CD14-positive monocyte (primary cell): ENCODE measurements at regions not wholly inside any gene's neighbourhood (a gene's known extent, or its start where the extent isn't known, plus 50 kb on each side); places are given as distances from the start of the nearest gene placed in this dataset.

Experiments
- DNase-seq, 3 donors: peaks; one replicate each; pipeline ENCODE4 v3.0.0-alpha.2; 2011 to 2022
- H2AFZ ChIP-seq: 2 replicates; pipeline ENCODE4 v1.6.0; 2012; ENCODE audit warnings: mild to moderate bottlenecking, low read depth, low read length, inconsistent platforms; ENCODE audit not compliant: insufficient read depth, poor library complexity, severe bottlenecking
- H3K27ac ChIP-seq, 2 donors: 1 replicate in 1 of 2; 2 replicates in 1 of 2; pipeline ENCODE4 v1.5.1; 2012 to 2013; ENCODE audit warnings: low read length in 2 of 2, control low read depth in 1 of 2, inconsistent platforms in 1 of 2, low read depth in 1 of 2, mild to moderate bottlenecking in 1 of 2
- H3K27me3 ChIP-seq, 2 donors: one replicate each; pipeline versions ENCODE4 v1.6.0 to v1.6.1; 2011 to 2013; ENCODE audit warnings: low read length in 2 of 2; ENCODE audit not compliant: control insufficient read depth in 2 of 2, insufficient read depth in 2 of 2
- H3K36me3 ChIP-seq, 2 donors: replicated peaks in 1 of 2; 1 replicate in 1 of 2; 2 replicates in 1 of 2; pipeline versions ENCODE4 v1.5.1 to v1.6.1; 2012 to 2013; ENCODE audit warnings: low read length in 2 of 2, control low read depth in 1 of 2, inconsistent platforms in 1 of 2, mild to moderate bottlenecking in 1 of 2; ENCODE audit not compliant: insufficient read depth in 2 of 2, control insufficient read depth in 1 of 2
- H3K4me1 ChIP-seq, 2 donors: 1 replicate in 1 of 2; 2 replicates in 1 of 2; pipeline versions ENCODE4 v1.5.1 to v1.6.1; 2012 to 2013; ENCODE audit warnings: low read length in 2 of 2, control low read depth in 1 of 2, inconsistent platforms in 1 of 2, mild to moderate bottlenecking in 1 of 2, moderate library complexity in 1 of 2; ENCODE audit not compliant: insufficient read depth in 2 of 2, control insufficient read depth in 1 of 2
- H3K4me2 ChIP-seq: replicated peaks from 2 replicates; pipeline ENCODE3; 2012; ENCODE audit warnings: low read length, moderate library complexity, mild to moderate bottlenecking; ENCODE audit not compliant: poor library complexity, severe bottlenecking; ENCODE audit errors: extremely low read depth
- H3K4me3 ChIP-seq, 3 experiments: fragments of 200-600 bp in 1 of 3; sonication (generic) in 1 of 3; replicated peaks in 1 of 3; 1 replicate in 2 of 3; 2 replicates in 1 of 3; pipeline ENCODE4 v1.5.1; 2011 to 2013; ENCODE audit warnings: low read length in 3 of 3, mild to moderate bottlenecking in 3 of 3, control low read depth in 2 of 3, low read depth in 2 of 3, inconsistent platforms in 1 of 3, moderate library complexity in 1 of 3
- H3K79me2 ChIP-seq: 2 replicates; pipeline ENCODE4 v1.6.0; 2012; ENCODE audit warnings: mild to moderate bottlenecking, control low read depth, inconsistent platforms, low read length, moderate library complexity; ENCODE audit not compliant: insufficient read depth
- H3K9ac ChIP-seq: 2 replicates; pipeline ENCODE4 v1.6.0; 2017; ENCODE audit warnings: low read length, mild to moderate bottlenecking; ENCODE audit not compliant: insufficient read depth, poor library complexity, severe bottlenecking
- H3K9me3 ChIP-seq, 2 donors: replicated peaks in 1 of 2; 1 replicate in 1 of 2; 2 replicates in 1 of 2; pipeline versions ENCODE4 v1.5.1 to v1.6.1; 2012 to 2013; ENCODE audit warnings: low read length in 2 of 2, control low read depth in 1 of 2; ENCODE audit not compliant: control insufficient read depth in 1 of 2, insufficient read depth in 1 of 2
- H4K20me1 ChIP-seq: 2 replicates; pipeline ENCODE4 v1.6.0; 2012; ENCODE audit warnings: mild to moderate bottlenecking, low read length, control low read depth, moderate library complexity; ENCODE audit not compliant: insufficient read depth
- H3K27ac Mint-ChIP-seq, 7 donors: one replicate each; pipeline ENCODE4 v1.8.0; 2020; ENCODE audit warnings: mild to moderate bottlenecking in 7 of 7, mixed read lengths in 7 of 7, moderate library complexity in 6 of 7, inconsistent platforms in 2 of 7
- H3K27me3 Mint-ChIP-seq, 3 donors: one replicate each; pipeline ENCODE4 v1.8.0; 2021 to 2022; ENCODE audit warnings: low read depth in 3 of 3, mild to moderate bottlenecking in 3 of 3, mixed read lengths in 3 of 3, moderate library complexity in 3 of 3, inconsistent platforms in 1 of 3
- H3K36me3 Mint-ChIP-seq, 2 donors: one replicate each; pipeline ENCODE4 v1.8.0; 2020; ENCODE audit warnings: mixed read lengths in 2 of 2, inconsistent platforms in 1 of 2, mild to moderate bottlenecking in 1 of 2
- H3K4me1 Mint-ChIP-seq: one replicate; pipeline ENCODE4 v1.8.0; 2020; ENCODE audit warnings: mild to moderate bottlenecking, mixed read lengths
- H3K4me3 Mint-ChIP-seq, 2 donors: one replicate each; pipeline ENCODE4 v1.8.0; 2020; ENCODE audit warnings: mild to moderate bottlenecking in 2 of 2, mixed read lengths in 2 of 2, moderate library complexity in 1 of 2
- H3K9me3 Mint-ChIP-seq, 7 donors: one replicate each; pipeline ENCODE4 v1.8.0; 2020 to 2022; ENCODE audit warnings: mixed read lengths in 7 of 7, mild to moderate bottlenecking in 6 of 7, moderate library complexity in 6 of 7, inconsistent platforms in 2 of 7
- CTCF ChIP-seq: fragments of 200-600 bp; IDR thresholded peaks from one replicate; pipeline ENCODE4 v1.8.0; 2022; ENCODE audit warnings: antibody characterized with exemption, mild to moderate bottlenecking
- WGBS: methylation state at CpG from one replicate; pipeline ENCODE4 v1.1.5; 2013; ENCODE audit warnings: missing lambda C conversion rate; ENCODE audit not compliant: insufficient coverage; 5-methylcytosine and 5-hydroxymethylcytosine counted together
- intact Hi-C, 2 donors: fragments of 100-400 bp; cut with micrococcal nuclease; formaldehyde crosslinking; loops; one replicate each; pipeline versions ENCODE4 v1.15.0 to v1.15.1; 2023

- H3K27me3 Mint-ChIP-seq, result peaks cover 0 to 3% (median 0%) of the 10 kb centered on the region in 3 donors
- peaks cover 0 to 10% (median 2%) of the 10 kb centered on the region in 7 donors for H3K9me3 Mint-ChIP-seq
- H3K4me1 Mint-ChIP-seq, result no peaks in the 10 kb centered on the region
- no peak overlapping the region for H3K4me3 Mint-ChIP-seq
- H3K4me2 ChIP-seq, result no peak overlapping the region
- no peaks in the 10 kb centered on the region for H3K9me3 ChIP-seq
- no peak overlapping the region for H2AFZ ChIP-seq
- no peak for DNase-seq
- H3K27me3 ChIP-seq, result no peaks in the 10 kb centered on the region
- no peaks in the 10 kb centered on the region for H3K36me3 Mint-ChIP-seq
- no peaks in the 10 kb centered on the region for H3K4me1 ChIP-seq
- no peak overlapping the region for H3K9ac ChIP-seq
- no peaks in the 10 kb centered on the region for H4K20me1 ChIP-seq
- intact Hi-C loops, result no loop called here
- no peaks in the 10 kb centered on the region for H3K36me3 ChIP-seq
- no peak overlapping the region for H3K27ac ChIP-seq
- TF ChIP-seq CTCF, result no peak
- WGBS, result no CpG with 5 or more reads among the region's 1 CpG
- no peak overlapping the region for H3K27ac Mint-ChIP-seq
- no peaks in the 10 kb centered on the region for H3K79me2 ChIP-seq
- no peak overlapping the region for H3K4me3 ChIP-seq
Measured at GRCh38 chr20:41874658-41875057, 256.5 kb upstream of the CHD6 start.

GRCh38 chr20:41872930-41873329, 254.8 kb upstream of the CHD6 start:
- no peaks in the 10 kb centered on the region for H3K4me1 Mint-ChIP-seq
- no peak for TF ChIP-seq CTCF
- H3K79me2 ChIP-seq, result no peaks in the 10 kb centered on the region
- no peaks in the 10 kb centered on the region for H3K27me3 ChIP-seq
- H2AFZ ChIP-seq, result no peak overlapping the region
- no CpG with 5 or more reads among the region's 4 CpGs for WGBS
- H4K20me1 ChIP-seq, result no peaks in the 10 kb centered on the region
- H3K27ac Mint-ChIP-seq, result no peak overlapping the region
- no peak overlapping the region for H3K4me2 ChIP-seq
- no peaks in the 10 kb centered on the region for H3K36me3 Mint-ChIP-seq
- no peak overlapping the region for H3K27ac ChIP-seq
- H3K9ac ChIP-seq, result no peak overlapping the region
- H3K27me3 Mint-ChIP-seq, result peaks cover 0 to 3% (median 0%) of the 10 kb centered on the region in 3 donors
- no peak overlapping the region for H3K4me3 Mint-ChIP-seq
- H3K4me3 ChIP-seq, result no peak overlapping the region
- H3K9me3 ChIP-seq, result no peaks in the 10 kb centered on the region
- no peaks in the 10 kb centered on the region for H3K4me1 ChIP-seq
- no peak for DNase-seq
- H3K9me3 Mint-ChIP-seq, result peaks cover 0 to 13% (median 2%) of the 10 kb centered on the region in 7 donors
- no peaks in the 10 kb centered on the region for H3K36me3 ChIP-seq
- intact Hi-C loops, result no loop called here
